GM23338 (cell line): ENCODE measurements at regions not wholly inside any gene's neighbourhood (a gene's known extent, or its start where the extent isn't known, plus 50 kb on each side); places are given as distances from the start of the nearest gene placed in this dataset.
A peak's percentile ranks its signal among the peaks of the same experiment; 100 is the strongest.

Experiments used
- ATAC-seq: fragments of 200-7000 bp; cut with Tn5 transposase; 3 replicates; pipeline ENCODE4 v1.9.1; 2020
- DNase-seq: peaks from one replicate; pipeline ENCODE4 v3.0.0-alpha.2; 2015; ENCODE audit warnings: low spot score
- H2AFZ ChIP-seq: fragments of 200-600 bp; sonication (generic); 2 replicates; pipeline ENCODE4 v1.8.0; 2016; ENCODE audit warnings: antibody characterized with exemption, mild to moderate bottlenecking, moderate library complexity
- H3F3A ChIP-seq: fragments of 200-600 bp; sonication (generic); replicated peaks from 2 replicates; pipeline ENCODE4 v1.8.0; 2017; ENCODE audit warnings: antibody characterized with exemption, mixed run types, low read depth
- H3K27ac ChIP-seq: fragments of 200-600 bp; sonication (generic); 2 replicates; pipeline ENCODE4 v1.6.1; 2016; ENCODE audit warnings: low read depth
- H3K27me3 ChIP-seq: fragments of 200-600 bp; sonication (generic); 2 replicates; pipeline ENCODE4 v1.8.0; 2016; ENCODE audit warnings: mild to moderate bottlenecking, mixed run types, moderate library complexity; ENCODE audit not compliant: insufficient read depth
- H3K36me3 ChIP-seq: fragments of 200-600 bp; sonication (generic); 2 replicates; pipeline ENCODE4 v1.8.0; 2016; ENCODE audit warnings: mild to moderate bottlenecking; ENCODE audit not compliant: insufficient read depth
- H3K4me1 ChIP-seq: fragments of 200-600 bp; sonication (generic); 2 replicates; pipeline ENCODE4 v1.8.0; 2016; ENCODE audit warnings: mild to moderate bottlenecking, moderate library complexity; ENCODE audit not compliant: insufficient read depth
- H3K4me2 ChIP-seq: fragments of 200-600 bp; sonication (generic); 2 replicates; pipeline ENCODE4 v1.7.1; 2017; ENCODE audit warnings: mixed run types
- H3K4me3 ChIP-seq: fragments of 200-600 bp; sonication (generic); 2 replicates; pipeline ENCODE4 v1.6.1; 2016; ENCODE audit warnings: mixed run types
- H3K79me2 ChIP-seq: fragments of 200-600 bp; sonication (generic); replicated peaks from 2 replicates; pipeline ENCODE4 v1.8.0; 2017; ENCODE audit warnings: mild to moderate bottlenecking; ENCODE audit not compliant: insufficient read depth
- H3K9me2 ChIP-seq: fragments of 200-600 bp; sonication (generic); 2 replicates; pipeline ENCODE4 v1.8.0; 2017; ENCODE audit not compliant: insufficient read depth
- H4K20me1 ChIP-seq: fragments of 200-600 bp; sonication (generic); replicated peaks from 2 replicates; pipeline ENCODE4 v1.8.0; 2017; ENCODE audit warnings: mild to moderate bottlenecking; ENCODE audit not compliant: insufficient read depth
- H3K27ac Mint-ChIP-seq: 2 replicates; pipeline ENCODE4 v1.8.0; 2020; ENCODE audit warnings: inconsistent platforms, mild to moderate bottlenecking, moderate library complexity, mixed read lengths
- H3K27me3 Mint-ChIP-seq: 3 replicates; pipeline ENCODE4 v1.8.0; 2022; ENCODE audit warnings: low read depth, mild to moderate bottlenecking, moderate library complexity, mixed read lengths, inconsistent platforms; ENCODE audit not compliant: insufficient read depth, poor library complexity
- H3K36me3 Mint-ChIP-seq: 3 replicates; pipeline ENCODE4 v1.8.0; 2021; ENCODE audit warnings: low read depth, mild to moderate bottlenecking, inconsistent platforms, moderate library complexity, mixed read lengths
- H3K4me1 Mint-ChIP-seq: 3 replicates; pipeline ENCODE4 v1.8.0; 2020; ENCODE audit warnings: mild to moderate bottlenecking, inconsistent platforms, mixed read lengths
- H3K4me3 Mint-ChIP-seq: 3 replicates; pipeline ENCODE4 v1.8.0; 2021; ENCODE audit warnings: moderate library complexity, mild to moderate bottlenecking, inconsistent platforms, mixed read lengths
- H3K9me3 Mint-ChIP-seq: 3 replicates; pipeline ENCODE4 v1.8.0; 2020; ENCODE audit warnings: moderate library complexity, mild to moderate bottlenecking, inconsistent platforms, mixed read lengths
- EZH2 ChIP-seq: fragments of 200-600 bp; sonication (generic); IDR thresholded peaks from one replicate; pipeline ENCODE4 v1.8.0; 2017; ENCODE audit warnings: antibody characterized with exemption, mild to moderate bottlenecking, low read depth; ENCODE audit not compliant: unreplicated experiment
- EZH2phosphoT487 ChIP-seq: fragments of 200-600 bp; sonication (generic); IDR thresholded peaks from one replicate; pipeline ENCODE4 v1.8.1; 2018; ENCODE audit warnings: antibody characterized with exemption; ENCODE audit not compliant: unreplicated experiment
- NANOG ChIP-seq: IDR thresholded peaks from 2 replicates; pipeline ENCODE4 v1.6.1; 2016; ENCODE audit warnings: antibody characterized with exemption, borderline replicate concordance
- POLR2AphosphoS5 ChIP-seq: IDR thresholded peaks from 2 replicates; pipeline ENCODE4 v1.6.1; 2016; ENCODE audit warnings: antibody characterized with exemption, low read depth
- STAT1 ChIP-seq: IDR thresholded peaks from one replicate; pipeline ENCODE4 v1.6.1; 2016; ENCODE audit warnings: antibody characterized with exemption; ENCODE audit not compliant: unreplicated experiment
- TF ChIP-seq, protein P1 (sequence below): fragments of 250-450 bp; sonication (Bioruptor Pico); IDR thresholded peaks from 2 replicates; pipeline ENCODE4 v1.5.0; 2020; ENCODE audit warnings: mild to moderate bottlenecking, moderate library complexity

DNA sequence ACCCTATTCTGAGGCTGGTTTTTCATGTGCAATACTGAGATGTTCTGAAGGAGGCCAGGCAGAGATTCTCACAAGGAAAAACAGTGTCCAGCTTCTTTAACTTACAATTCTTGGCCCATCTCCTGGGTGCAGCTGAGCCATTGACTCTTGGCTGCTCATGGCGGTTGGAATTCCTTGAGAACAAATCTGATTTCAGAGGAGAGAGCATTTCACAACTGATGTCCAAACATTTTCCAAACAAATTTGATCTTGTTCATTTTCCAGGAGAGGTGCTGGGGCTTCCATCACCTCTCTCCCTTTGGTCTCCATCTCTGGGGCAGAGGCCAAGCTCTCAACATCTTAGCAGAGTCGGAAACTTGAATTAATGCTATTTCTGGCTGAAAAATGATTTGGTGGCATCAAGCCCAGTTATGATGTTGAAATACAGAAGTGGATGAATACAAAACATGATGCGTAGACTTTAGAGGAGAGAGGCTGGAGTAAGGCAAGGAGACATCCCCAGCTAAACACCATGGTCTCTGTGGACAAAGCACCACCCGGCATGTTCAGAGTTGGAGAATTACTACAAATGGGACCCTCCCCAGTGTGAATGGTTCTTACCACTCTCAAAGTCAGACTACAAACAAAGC is 593.0 kb downstream of the VRK1 start (continued):
- TF ChIP-seq, protein P1, sequence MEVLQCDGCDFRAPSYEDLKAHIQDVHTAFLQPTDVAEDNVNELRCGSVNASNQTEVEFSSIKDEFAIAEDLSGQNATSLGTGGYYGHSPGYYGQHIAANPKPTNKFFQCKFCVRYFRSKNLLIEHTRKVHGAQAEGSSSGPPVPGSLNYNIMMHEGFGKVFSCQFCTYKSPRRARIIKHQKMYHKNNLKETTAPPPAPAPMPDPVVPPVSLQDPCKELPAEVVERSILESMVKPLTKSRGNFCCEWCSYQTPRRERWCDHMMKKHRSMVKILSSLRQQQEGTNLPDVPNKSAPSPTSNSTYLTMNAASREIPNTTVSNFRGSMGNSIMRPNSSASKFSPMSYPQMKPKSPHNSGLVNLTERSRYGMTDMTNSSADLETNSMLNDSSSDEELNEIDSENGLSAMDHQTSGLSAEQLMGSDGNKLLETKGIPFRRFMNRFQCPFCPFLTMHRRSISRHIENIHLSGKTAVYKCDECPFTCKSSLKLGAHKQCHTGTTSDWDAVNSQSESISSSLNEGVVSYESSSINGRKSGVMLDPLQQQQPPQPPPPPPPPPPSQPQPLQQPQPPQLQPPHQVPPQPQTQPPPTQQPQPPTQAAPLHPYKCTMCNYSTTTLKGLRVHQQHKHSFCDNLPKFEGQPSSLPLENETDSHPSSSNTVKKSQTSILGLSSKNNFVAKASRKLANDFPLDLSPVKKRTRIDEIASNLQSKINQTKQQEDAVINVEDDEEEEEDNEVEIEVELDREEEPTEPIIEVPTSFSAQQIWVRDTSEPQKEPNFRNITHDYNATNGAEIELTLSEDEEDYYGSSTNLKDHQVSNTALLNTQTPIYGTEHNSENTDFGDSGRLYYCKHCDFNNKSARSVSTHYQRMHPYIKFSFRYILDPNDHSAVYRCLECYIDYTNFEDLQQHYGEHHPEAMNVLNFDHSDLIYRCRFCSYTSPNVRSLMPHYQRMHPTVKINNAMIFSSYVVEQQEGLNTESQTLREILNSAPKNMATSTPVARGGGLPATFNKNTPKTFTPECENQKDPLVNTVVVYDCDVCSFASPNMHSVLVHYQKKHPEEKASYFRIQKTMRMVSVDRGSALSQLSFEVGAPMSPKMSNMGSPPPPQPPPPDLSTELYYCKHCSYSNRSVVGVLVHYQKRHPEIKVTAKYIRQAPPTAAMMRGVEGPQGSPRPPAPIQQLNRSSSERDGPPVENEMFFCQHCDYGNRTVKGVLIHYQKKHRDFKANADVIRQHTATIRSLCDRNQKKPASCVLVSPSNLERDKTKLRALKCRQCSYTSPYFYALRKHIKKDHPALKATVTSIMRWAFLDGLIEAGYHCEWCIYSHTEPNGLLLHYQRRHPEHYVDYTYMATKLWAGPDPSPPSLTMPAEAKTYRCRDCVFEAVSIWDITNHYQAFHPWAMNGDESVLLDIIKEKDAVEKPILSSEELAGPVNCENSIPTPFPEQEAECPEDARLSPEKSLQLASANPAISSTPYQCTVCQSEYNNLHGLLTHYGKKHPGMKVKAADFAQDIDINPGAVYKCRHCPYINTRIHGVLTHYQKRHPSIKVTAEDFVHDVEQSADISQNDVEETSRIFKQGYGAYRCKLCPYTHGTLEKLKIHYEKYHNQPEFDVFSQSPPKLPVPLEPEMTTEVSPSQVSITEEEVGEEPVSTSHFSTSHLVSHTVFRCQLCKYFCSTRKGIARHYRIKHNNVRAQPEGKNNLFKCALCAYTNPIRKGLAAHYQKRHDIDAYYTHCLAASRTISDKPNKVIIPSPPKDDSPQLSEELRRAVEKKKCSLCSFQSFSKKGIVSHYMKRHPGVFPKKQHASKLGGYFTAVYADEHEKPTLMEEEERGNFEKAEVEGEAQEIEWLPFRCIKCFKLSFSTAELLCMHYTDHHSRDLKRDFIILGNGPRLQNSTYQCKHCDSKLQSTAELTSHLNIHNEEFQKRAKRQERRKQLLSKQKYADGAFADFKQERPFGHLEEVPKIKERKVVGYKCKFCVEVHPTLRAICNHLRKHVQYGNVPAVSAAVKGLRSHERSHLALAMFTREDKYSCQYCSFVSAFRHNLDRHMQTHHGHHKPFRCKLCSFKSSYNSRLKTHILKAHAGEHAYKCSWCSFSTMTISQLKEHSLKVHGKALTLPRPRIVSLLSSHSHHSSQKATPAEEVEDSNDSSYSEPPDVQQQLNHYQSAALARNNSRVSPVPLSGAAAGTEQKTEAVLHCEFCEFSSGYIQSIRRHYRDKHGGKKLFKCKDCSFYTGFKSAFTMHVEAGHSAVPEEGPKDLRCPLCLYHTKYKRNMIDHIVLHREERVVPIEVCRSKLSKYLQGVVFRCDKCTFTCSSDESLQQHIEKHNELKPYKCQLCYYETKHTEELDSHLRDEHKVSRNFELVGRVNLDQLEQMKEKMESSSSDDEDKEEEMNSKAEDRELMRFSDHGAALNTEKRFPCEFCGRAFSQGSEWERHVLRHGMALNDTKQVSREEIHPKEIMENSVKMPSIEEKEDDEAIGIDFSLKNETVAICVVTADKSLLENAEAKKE: no peak
- no peak for TF ChIP-seq EZH2phosphoT487
- TF ChIP-seq EZH2: no peak
- no peak for TF ChIP-seq POLR2AphosphoS5

DNA sequence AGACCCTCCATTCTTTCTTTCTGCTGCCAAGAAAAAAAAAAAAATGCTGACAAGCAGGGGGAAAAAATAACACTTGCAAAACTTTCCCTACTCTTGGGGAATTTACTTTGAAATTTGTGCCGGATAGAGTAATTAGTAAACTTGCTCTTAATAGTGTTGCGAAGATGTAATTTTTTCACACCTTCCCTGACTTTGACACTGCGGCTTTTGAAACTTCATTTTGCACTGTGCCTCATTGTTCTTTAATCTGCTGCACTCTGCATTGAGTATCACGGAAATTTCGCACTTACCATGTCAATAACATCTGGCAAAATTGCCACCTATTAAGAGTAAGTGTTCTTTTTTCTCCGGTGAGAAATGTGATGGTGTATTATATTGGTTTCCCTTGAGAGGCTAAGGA is 596.1 kb downstream of the VRK1 start:
- no peak for DNase-seq
- H3K4me1 Mint-ChIP-seq: peaks cover 26% of the 10 kb centered on the region
- no peaks in the 10 kb centered on the region for H3F3A ChIP-seq
- H3K9me3 Mint-ChIP-seq: no peaks in the 10 kb centered on the region; the same call in 2 of the 3 replicates
- H3K27me3 Mint-ChIP-seq: peaks cover 1% of the 10 kb centered on the region
- no peak for ATAC-seq
- no peak overlapping the region for H3K27ac ChIP-seq
- H3K79me2 ChIP-seq: no peaks in the 10 kb centered on the region
- H3K4me3 ChIP-seq: no peak overlapping the region
- peak overlapping the region; percentile 70; the same call in 1 of the 2 replicates for H2AFZ ChIP-seq
- H3K27ac Mint-ChIP-seq: no peak overlapping the region
- no peaks in the 10 kb centered on the region for H3K27me3 ChIP-seq
- H3K9me2 ChIP-seq: 0 out of 2 replicates have a peak, but pooled peaks cover 7% of the 10 kb centered on the region
- H3K36me3 Mint-ChIP-seq: no peaks in the 10 kb centered on the region
- H3K36me3 ChIP-seq: no peaks in the 10 kb centered on the region
- peaks cover 29% of the 10 kb centered on the region for H3K4me1 ChIP-seq
- H4K20me1 ChIP-seq: no peaks in the 10 kb centered on the region
- no peak overlapping the region for H3K4me3 Mint-ChIP-seq
- 0 out of 2 replicates have a peak overlapping the region, but pooled peaks have one; percentile 6 for H3K4me2 ChIP-seq
- no peak for TF ChIP-seq EZH2phosphoT487
- no peak for TF ChIP-seq POLR2AphosphoS5
- no peak for TF ChIP-seq NANOG
- TF ChIP-seq, protein P1: no peak
- no peak for TF ChIP-seq STAT1
